ENCODE measurements at regions not wholly inside any gene's neighbourhood (a gene's known extent, or its start where the extent isn't known, plus 50 kb on each side); places are given as distances from the start of the nearest gene placed in this dataset.
"Not testable (repeated sequence)": the region's sequence is repeated elsewhere in the genome, so short reads cannot be mapped to it uniquely, and the experiment has no call there.

DNA sequence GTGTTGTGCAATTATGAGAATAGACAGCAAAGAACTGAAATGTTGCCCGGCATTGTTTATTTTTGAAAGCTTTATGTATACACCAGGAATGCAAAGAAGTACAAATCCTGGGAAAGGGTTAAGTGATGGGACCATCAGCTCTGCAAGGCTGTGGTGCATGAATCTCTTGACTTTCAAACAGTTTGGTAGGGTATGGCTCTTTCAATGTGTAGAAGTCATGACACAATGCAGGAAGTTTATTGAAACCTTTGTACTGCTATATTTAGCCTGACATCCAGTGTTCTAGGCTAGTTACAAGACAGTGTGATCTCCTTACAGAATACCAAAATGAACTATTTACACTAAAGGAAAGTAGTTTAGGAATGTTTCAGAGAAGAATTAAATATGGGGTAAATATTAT, 206.8 kb upstream of the HAND2 start:
- Mint-ChIP-seq H3K4me3 (ENCODE audit: low read depth) (no peak overlapping the region), H3K4me1 (ENCODE audit: low read depth) (no peaks in the 10 kb centered on the region), H3K27ac (no peak overlapping the region), H3K9me3 (no peaks in the 10 kb centered on the region), H3K27me3 (ENCODE audit: low read depth) (no peaks in the 10 kb centered on the region), H3K36me3 (ENCODE audit: low read depth) (no peaks in the 10 kb centered on the region)
- intact Hi-C loops (cut with micrococcal nuclease) = no loop called here
- no peak for DNase-seq (ENCODE audit: low spot score)

DNA sequence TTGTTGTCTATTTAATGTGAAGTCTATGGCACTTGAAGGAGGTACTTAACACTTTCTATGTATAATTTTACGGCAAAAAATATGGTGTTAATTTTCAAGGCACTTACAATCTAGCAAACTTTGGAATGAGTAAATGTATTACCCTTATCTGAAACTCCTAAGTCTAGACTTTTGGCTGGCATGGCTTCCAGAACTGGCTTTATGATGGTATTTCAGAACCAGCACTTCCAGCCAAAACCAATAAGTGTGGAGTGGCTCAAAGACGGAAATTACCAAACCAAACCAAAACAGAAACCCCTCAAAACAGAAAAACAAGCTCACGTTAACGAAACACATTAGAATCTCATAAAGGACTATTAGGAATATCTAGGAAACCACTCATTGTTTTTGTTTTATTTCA, 205.6 kb upstream of the HAND2 start:
- no peak overlapping the region for H3K27ac Mint-ChIP-seq
- no peaks in the 10 kb centered on the region for H3K9me3 Mint-ChIP-seq
- DNase-seq (ENCODE audit: low spot score) = no peak
- H3K36me3 Mint-ChIP-seq (ENCODE audit: low read depth) = no peaks in the 10 kb centered on the region
- H3K27me3 Mint-ChIP-seq (ENCODE audit: low read depth) = no peaks in the 10 kb centered on the region
- no peak overlapping the region for H3K4me3 Mint-ChIP-seq (ENCODE audit: low read depth)
- intact Hi-C loops (cut with micrococcal nuclease) = no loop called here
- no peaks in the 10 kb centered on the region for H3K4me1 Mint-ChIP-seq (ENCODE audit: low read depth)

DNA sequence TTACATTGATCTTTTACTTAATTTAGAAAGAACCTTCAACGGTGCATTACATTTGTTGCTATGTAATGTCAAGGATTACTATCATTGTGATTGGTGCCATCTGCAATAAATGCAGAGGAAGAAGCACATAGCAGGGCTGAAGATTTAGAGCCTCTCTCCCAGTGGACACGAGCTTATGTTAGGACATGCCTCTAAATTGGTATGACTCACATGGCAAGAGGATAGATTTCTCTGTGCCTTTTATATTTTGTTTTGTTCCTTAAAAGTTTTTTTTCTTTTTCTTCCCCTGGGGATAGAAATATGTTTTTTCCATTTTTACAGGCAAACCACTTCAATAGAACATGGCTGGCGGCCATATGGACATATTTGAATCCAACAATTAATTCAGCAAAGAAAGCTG, 205.0 kb upstream of the HAND2 start:
- intact Hi-C loops (cut with micrococcal nuclease) = no loop called here
- H3K36me3 Mint-ChIP-seq (ENCODE audit: low read depth) = no peaks in the 10 kb centered on the region

DNA sequence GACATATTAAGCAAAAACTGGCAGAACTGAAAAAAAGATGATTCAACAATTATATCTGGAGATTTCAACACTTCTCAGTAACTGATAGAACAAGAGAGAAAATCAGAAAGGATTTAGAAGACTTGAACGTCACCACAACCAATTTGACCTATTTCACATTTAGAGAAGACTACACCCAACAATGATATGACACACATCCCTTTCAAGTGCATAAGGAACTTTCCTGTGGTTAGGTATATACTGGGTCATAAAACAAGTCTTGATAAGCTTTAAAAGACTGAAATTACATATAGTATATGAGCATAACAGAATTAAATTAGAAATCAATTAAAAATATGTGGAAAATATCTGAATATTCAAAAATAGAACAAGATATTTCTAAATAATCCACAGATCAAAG, 201.2 kb upstream of the HAND2 start:
- Mint-ChIP-seq H3K9me3 (peaks cover 9% of the 10 kb centered on the region), H3K4me1 (ENCODE audit: low read depth) (no peaks in the 10 kb centered on the region), H3K4me3 (ENCODE audit: low read depth) (no peak overlapping the region), H3K27ac (no peak overlapping the region), H3K36me3 (ENCODE audit: low read depth) (no peaks in the 10 kb centered on the region), H3K27me3 (ENCODE audit: low read depth) (no peaks in the 10 kb centered on the region)
- intact Hi-C loops (cut with micrococcal nuclease) = no loop called here
- DNase-seq (ENCODE audit: low spot score) = no peak

More for the DNA sequence above, 205.0 kb upstream of the HAND2 start:
- Mint-ChIP-seq H3K9me3 (no peaks in the 10 kb centered on the region), H3K4me1 (ENCODE audit: low read depth) (no peaks in the 10 kb centered on the region), H3K4me3 (ENCODE audit: low read depth) (no peak overlapping the region), H3K27ac (no peak overlapping the region), H3K27me3 (ENCODE audit: low read depth) (no peaks in the 10 kb centered on the region)
- no peak for DNase-seq (ENCODE audit: low spot score)

DNA sequence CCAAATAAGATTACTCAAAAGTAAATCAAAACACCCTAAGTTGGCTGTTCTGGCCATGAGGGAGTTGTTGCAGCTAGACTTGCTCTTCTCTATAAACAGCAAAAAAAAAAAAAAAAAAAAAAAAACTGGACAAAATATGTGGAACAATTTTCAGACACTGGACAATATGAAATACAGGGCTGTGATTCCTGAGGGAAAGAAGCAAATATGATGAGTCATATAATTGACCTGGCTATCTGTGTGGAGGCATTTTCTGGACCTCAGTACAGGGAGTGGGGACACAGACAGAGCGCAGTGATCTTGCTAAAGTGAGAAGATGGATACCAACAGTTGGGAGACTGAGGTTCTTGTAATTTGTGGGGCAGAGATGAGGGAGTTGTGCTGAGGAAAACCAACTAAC, 192.0 kb upstream of the HAND2 start:
- intact Hi-C loops (cut with micrococcal nuclease) = no loop called here
- no peak overlapping the region for H3K27ac Mint-ChIP-seq
- H3K36me3 Mint-ChIP-seq (ENCODE audit: low read depth) = no peaks in the 10 kb centered on the region
- no peak for DNase-seq (ENCODE audit: low spot score)
- H3K4me3 Mint-ChIP-seq (ENCODE audit: low read depth) = no peak overlapping the region
- H3K4me1 Mint-ChIP-seq (ENCODE audit: low read depth) = no peaks in the 10 kb centered on the region
- peaks cover 6% of the 10 kb centered on the region for H3K9me3 Mint-ChIP-seq
- no peaks in the 10 kb centered on the region for H3K27me3 Mint-ChIP-seq (ENCODE audit: low read depth)

DNA sequence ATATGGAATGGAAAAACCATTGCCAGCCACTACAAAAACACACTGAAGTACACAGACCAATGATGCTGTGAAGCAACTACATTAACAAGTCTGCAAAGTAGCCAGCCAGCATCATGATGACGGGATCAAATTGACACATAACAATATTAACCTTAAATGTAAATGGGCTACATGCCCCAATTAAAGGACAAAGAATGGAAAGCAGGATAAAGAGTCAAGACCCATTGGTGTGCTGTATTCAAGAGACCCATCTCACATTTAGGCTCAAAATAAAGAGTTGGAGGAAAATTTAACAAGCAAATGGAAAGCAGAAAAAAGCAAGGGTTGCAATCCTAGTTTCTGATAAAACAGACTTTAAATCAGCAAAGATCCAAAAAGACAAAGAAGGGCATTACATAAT, 188.5 kb upstream of the HAND2 start:
- H3K4me1 Mint-ChIP-seq (ENCODE audit: low read depth); H3K36me3 Mint-ChIP-seq (ENCODE audit: low read depth); H3K9me3 Mint-ChIP-seq; intact Hi-C loops (cut with micrococcal nuclease); H3K27me3 Mint-ChIP-seq (ENCODE audit: low read depth); H3K27ac Mint-ChIP-seq; H3K4me3 Mint-ChIP-seq (ENCODE audit: low read depth); DNase-seq (ENCODE audit: low spot score): not testable (repeated sequence)

DNA sequence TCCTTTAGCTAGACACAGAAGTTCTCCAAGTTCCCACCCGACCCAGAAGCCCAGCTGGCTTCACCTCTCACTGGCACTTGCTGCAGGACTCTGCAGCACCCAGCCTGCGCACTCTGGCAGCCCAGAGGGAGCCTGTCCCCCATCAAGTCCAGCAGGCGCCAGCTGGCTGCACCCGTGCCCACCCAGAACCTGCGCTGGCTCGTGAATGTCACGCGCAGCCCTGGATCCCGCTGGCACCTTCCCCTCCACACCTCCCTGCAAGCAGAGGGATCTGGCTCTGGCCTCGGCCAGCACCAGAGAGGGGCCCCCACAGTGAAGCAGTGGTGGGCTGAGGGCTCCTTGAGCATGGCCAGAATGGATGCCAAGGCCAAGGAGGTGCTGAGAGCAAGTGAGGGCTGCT, 187.6 kb upstream of the HAND2 start:
- H3K4me1 Mint-ChIP-seq (ENCODE audit: low read depth) = no peaks in the 10 kb centered on the region
- H3K36me3 Mint-ChIP-seq (ENCODE audit: low read depth) = no peaks in the 10 kb centered on the region
- DNase-seq (ENCODE audit: low spot score) = no peak
- H3K9me3 Mint-ChIP-seq = peaks cover 6% of the 10 kb centered on the region
- no peak overlapping the region for H3K4me3 Mint-ChIP-seq (ENCODE audit: low read depth)
- H3K27ac Mint-ChIP-seq = no peak overlapping the region
- intact Hi-C loops (cut with micrococcal nuclease) = no loop called here
- H3K27me3 Mint-ChIP-seq (ENCODE audit: low read depth) = no peaks in the 10 kb centered on the region

DNA sequence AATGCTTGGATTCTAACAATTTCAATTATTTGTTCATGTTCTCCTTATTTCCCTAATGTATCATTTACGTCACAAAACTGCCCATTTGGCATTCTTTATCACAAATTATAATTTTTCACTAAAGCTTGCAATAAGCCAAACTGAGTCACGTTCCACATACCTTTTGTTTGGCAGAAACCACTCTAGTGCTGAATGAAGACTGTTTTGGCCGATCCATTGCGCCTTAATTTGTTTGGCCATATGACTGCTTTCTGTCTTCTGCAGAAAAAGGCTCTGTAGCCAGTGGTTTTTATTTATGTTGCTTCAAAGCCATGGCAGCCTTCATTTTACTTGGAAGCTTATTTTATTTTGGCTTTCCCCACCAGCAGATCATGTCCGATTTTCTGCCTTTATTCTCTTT, 184.4 kb upstream of the HAND2 start:
- intact Hi-C loops (cut with micrococcal nuclease) = no loop called here
- no peak overlapping the region for H3K4me3 Mint-ChIP-seq (ENCODE audit: low read depth)
- no peaks in the 10 kb centered on the region for H3K36me3 Mint-ChIP-seq (ENCODE audit: low read depth)
- H3K27me3 Mint-ChIP-seq (ENCODE audit: low read depth) = no peaks in the 10 kb centered on the region
- no peaks in the 10 kb centered on the region for H3K4me1 Mint-ChIP-seq (ENCODE audit: low read depth)
- no peak for DNase-seq (ENCODE audit: low spot score)
- peaks cover 5% of the 10 kb centered on the region for H3K9me3 Mint-ChIP-seq
- no peak overlapping the region for H3K27ac Mint-ChIP-seq

DNA sequence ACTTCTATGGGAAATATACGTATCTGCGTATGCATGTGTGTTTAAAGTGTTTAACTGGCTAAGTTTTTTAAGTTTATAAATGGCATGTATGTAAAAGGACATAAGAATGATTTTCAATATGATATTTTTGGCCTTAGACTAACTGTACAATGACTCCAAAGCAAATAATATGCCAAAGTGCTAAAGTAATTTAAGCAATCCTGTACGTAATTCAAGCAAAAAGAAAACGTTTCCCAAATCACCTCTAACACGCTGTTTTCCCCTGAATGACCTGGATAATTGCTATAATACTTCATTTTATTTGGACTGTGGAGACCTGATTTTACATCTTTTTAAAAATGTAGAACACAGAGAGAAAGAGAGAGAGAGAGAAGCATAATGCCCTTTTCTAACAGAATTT, 183.0 kb upstream of the HAND2 start:
- no peak overlapping the region for H3K27ac Mint-ChIP-seq
- H3K4me1 Mint-ChIP-seq (ENCODE audit: low read depth) = no peaks in the 10 kb centered on the region
- H3K4me3 Mint-ChIP-seq (ENCODE audit: low read depth) = no peak overlapping the region
- intact Hi-C loops (cut with micrococcal nuclease) = no loop called here
- H3K36me3 Mint-ChIP-seq (ENCODE audit: low read depth) = no peaks in the 10 kb centered on the region
- H3K9me3 Mint-ChIP-seq = no peaks in the 10 kb centered on the region
- H3K27me3 Mint-ChIP-seq (ENCODE audit: low read depth) = no peaks in the 10 kb centered on the region
- no peak for DNase-seq (ENCODE audit: low spot score)

DNA sequence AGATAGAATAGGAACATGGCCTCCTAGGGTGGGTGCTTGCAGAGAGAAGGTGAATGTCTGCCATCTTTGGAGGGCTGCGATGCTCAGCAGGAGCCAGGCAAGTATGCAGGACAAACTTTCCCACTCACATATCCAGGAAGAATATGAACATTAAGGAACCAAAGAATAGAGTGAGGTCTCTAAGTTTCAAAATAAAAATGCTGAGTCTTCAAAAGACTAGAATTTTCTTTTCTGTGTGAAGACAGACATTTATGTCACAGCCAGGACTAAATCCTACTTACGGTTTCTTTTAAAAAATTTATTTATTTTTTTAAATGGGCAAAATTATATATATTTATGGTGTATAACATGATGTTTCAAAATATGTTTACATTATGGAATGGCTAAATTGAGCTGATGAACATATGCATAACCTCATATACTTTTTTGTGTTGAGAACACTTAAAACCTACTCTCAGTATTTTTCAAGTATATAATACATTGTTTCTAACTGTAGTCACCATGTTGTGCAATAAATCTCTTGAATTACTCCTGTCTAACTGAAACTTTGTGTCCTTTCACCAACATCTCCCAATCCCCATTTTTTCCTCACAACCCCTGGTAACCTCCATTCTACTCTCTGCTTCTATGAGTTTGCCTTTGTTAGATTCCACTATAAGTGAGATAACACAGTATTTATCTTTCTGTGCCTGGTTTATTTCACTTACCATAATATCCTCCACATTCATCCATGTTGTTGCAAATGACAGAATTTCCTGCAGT, 177.8 kb upstream of the HAND2 start:
- no peaks in the 10 kb centered on the region for H3K27me3 Mint-ChIP-seq (ENCODE audit: low read depth)
- no peak overlapping the region for H3K27ac Mint-ChIP-seq
- H3K36me3 Mint-ChIP-seq (ENCODE audit: low read depth) = no peaks in the 10 kb centered on the region
- DNase-seq (ENCODE audit: low spot score) = no peak
- intact Hi-C loops (cut with micrococcal nuclease) = no loop called here
- H3K9me3 Mint-ChIP-seq = no peaks in the 10 kb centered on the region
- H3K4me1 Mint-ChIP-seq (ENCODE audit: low read depth) = no peaks in the 10 kb centered on the region
- no peak overlapping the region for H3K4me3 Mint-ChIP-seq (ENCODE audit: low read depth)

DNA sequence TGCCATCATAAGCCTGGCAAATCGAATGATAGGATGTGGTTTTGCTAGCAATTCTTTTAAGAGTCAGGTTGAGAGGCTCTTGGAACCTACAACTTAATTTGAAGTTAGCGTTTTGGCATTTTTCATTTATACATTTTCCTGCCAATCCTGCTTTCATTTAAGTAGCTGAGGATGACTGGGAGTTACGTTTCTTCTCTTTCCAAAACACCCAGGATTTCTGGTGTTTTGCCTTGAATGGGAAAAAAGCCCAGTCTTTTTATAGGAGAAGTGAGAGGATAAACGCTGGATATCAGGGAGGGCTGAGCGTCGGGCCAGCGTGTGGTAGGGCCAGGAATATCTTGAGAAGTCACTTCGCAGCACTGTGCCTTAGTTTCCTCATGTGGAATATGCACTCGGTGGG, 174.2 kb upstream of the HAND2 start:
- H3K36me3 Mint-ChIP-seq (ENCODE audit: low read depth) = no peaks in the 10 kb centered on the region
- intact Hi-C loops (cut with micrococcal nuclease) = no loop called here
- no peak for DNase-seq (ENCODE audit: low spot score)
- no peaks in the 10 kb centered on the region for H3K27me3 Mint-ChIP-seq (ENCODE audit: low read depth)
- no peak overlapping the region for H3K27ac Mint-ChIP-seq
- no peak overlapping the region for H3K4me3 Mint-ChIP-seq (ENCODE audit: low read depth)
- no peaks in the 10 kb centered on the region for H3K4me1 Mint-ChIP-seq (ENCODE audit: low read depth)
- H3K9me3 Mint-ChIP-seq = no peaks in the 10 kb centered on the region

DNA sequence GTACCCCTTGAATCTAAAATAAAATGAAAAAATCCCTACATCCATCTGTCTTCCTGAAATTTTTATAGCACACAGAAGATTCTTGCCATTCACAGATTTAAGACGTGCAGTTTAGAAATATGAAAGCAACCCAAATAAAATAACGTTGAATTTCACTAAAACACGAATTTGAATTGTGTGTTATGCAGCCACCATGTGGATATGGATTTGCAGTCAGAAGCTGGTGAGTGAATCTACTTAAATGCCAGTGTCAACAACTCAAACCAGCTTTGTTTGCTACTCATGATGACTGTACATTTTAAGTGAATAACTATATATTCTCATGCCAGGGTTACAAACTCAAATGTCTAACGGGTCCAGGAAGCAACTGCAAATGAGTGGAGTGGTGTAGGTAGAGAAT, 173.0 kb upstream of the HAND2 start:
- H3K36me3 Mint-ChIP-seq (ENCODE audit: low read depth) = no peaks in the 10 kb centered on the region
- no peaks in the 10 kb centered on the region for H3K4me1 Mint-ChIP-seq (ENCODE audit: low read depth)

DNA sequence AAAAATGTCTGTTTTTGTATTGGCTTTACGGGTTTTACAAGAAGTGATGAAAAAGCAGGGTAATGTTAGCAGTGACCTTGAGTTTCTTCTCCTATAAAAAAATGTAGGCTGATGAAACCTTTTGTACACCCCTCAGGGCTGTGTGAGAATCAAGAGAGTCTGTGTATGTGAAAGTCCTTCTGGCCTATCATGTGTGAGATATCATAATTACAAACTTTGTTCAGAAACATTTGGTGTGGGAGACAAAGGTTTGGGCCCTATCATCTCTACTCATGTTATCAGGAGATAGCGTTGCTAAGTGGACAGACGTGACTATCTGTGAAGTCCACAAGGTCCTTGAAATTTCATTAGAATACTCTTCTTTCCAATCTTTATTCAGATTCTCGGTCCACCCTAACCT, 170.6 kb upstream of the HAND2 start:
- Mint-ChIP-seq H3K9me3 (no peaks in the 10 kb centered on the region), H3K4me3 (ENCODE audit: low read depth) (no peak overlapping the region)

More for the DNA sequence above, 173.0 kb upstream of the HAND2 start:
- Mint-ChIP-seq H3K27ac (no peak overlapping the region), H3K9me3 (no peaks in the 10 kb centered on the region), H3K27me3 (ENCODE audit: low read depth) (no peaks in the 10 kb centered on the region), H3K4me3 (ENCODE audit: low read depth) (no peak overlapping the region)
- intact Hi-C loops (cut with micrococcal nuclease) = no loop called here
- DNase-seq (ENCODE audit: low spot score) = no peak

More for the DNA sequence above, 170.6 kb upstream of the HAND2 start:
- Mint-ChIP-seq H3K27me3 (ENCODE audit: low read depth) (no peaks in the 10 kb centered on the region), H3K27ac (no peak overlapping the region), H3K4me1 (ENCODE audit: low read depth) (no peaks in the 10 kb centered on the region), H3K36me3 (ENCODE audit: low read depth) (no peaks in the 10 kb centered on the region)
- no peak for DNase-seq (ENCODE audit: low spot score)
- intact Hi-C loops (cut with micrococcal nuclease) = no loop called here
